Fibroblast of lung (primary cell): ENCODE measurements at regions not wholly inside any gene's neighbourhood (a gene's known extent, or its start where the extent isn't known, plus 50 kb on each side); places are given as distances from the start of the nearest gene placed in this dataset.

Source experiments
- CTCF ChIP-seq, 2 donors: IDR thresholded peaks in 1 of 2; conservative IDR thresholded peaks in 1 of 2; 1 replicate in 1 of 2; 2 replicates in 1 of 2; pipeline ENCODE4 v1.5.1; 2011 to 2012; ENCODE audit warnings: low read length in 2 of 2, control low read depth in 1 of 2, inconsistent platforms in 1 of 2, low read depth in 1 of 2, mild to moderate bottlenecking in 1 of 2
- EZH2 ChIP-seq: IDR thresholded peaks from 2 replicates; pipeline ENCODE4 v1.5.1; 2012; ENCODE audit warnings: low read length, control low read depth, mild to moderate bottlenecking; ENCODE audit errors: missing control alignments

- TF ChIP-seq CTCF (conservative IDR thresholded peaks at IDR 0.05 in 1 of 2, IDR thresholded peaks at IDR 0.05 in 1 of 2; ENCODE audit: low read depth in 1 of 2, low read length in 2 of 2) (no peak), EZH2 (no peak)
These were observed 267.9 kb downstream of the COL12A1 start for GRCh38 chr6:74937936-74938335.
